Activated CD4-positive, CD25-positive, alpha-beta regulatory T cell treated with anti-CD3 and anti-CD28 coated beads, Interleukin-2, amount 50 U/mL, for 72 hours (primary cell): ENCODE measurements at regions not wholly inside any gene's neighbourhood (a gene's known extent, or its start where the extent isn't known, plus 50 kb on each side); places are given as distances from the start of the nearest gene placed in this dataset.

Experiments used
- DNase-seq: peaks from one replicate; pipeline ENCODE4 v3.0.0; 2021

DNA sequence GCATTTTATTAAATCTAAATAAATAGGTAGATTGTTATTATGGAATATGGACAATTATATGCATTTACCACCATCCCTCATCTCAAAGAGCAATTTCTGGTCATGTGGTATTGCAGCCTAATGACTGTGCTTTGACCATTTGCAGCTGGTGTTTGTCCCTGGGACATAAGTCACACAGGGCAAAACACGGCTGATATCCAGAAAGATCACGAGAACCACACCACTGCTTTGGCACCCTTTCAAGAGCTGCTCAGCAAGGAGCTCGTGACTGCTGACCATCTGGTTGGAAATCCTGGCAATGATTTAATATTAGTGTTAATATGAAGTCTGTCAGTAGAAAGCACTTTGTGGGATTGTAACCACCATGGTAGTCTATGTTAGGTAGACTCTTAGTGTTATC is 545.0 kb downstream of the GBA3 start:
- DNase-seq, result no peak

DNA sequence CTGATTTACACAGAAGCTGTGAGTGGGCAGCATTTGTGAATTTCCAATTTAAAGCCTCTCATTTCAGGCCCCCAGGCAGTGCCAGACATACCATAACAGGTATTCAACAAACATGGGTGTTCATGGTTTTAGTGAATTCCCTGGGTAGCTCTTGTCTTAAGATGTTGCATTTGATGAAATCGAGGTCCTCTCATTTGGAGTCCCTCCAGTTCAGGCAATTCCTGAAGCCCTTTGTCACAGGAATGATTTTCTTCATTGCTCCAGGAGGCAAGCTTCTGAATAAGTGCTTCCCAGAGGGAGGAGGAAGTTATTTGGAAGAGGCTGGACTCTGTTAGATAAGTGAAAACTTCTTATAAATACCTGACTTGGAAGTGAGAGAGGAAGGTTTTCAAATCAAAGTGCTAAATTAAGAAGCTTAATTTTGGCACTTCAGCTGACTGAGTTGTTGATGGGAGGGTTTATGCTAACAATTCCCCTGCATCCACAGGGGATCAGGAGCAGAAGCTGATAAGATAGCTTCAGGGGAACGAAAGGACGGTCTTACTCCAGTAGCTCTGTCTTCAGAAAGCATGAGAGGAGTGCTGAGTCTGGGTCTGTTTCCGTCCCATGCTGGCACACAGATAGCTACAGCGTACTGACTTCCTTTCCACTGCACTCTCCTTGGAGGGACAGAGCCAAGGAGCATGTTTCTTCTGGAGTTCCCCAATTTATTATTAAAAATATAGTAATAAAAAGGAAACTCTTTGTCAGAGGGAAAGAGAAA is 543.1 kb downstream of the GBA3 start:
- no peak for DNase-seq

- DNase-seq, result no peak
Measured at GRCh38 chr4:23234716-23235115, 542.0 kb downstream of the GBA3 start.

DNA sequence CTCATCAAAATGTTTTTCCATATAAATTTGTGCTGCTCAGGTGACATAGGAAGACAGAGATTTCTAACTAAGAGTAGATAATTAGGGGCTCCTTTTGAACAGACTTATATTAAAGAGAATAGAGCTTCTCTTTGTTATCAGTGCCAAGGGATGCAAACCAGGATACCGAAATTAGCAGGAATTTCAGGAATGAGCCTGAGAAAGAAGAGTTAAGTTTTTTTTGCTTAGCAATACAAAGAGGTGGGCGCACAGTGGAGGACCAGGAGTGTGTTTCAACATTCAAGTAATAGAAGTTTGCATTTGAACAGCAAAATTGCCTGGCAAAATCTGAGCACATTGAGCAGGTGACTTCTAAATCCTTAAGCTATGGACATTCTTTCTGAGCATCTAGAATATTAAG is 541.3 kb downstream of the GBA3 start:
- DNase-seq, result no peak

GRCh38 chr4:23233596-23233995 is 540.9 kb downstream of the GBA3 start:
- DNase-seq, result no peak

DNA sequence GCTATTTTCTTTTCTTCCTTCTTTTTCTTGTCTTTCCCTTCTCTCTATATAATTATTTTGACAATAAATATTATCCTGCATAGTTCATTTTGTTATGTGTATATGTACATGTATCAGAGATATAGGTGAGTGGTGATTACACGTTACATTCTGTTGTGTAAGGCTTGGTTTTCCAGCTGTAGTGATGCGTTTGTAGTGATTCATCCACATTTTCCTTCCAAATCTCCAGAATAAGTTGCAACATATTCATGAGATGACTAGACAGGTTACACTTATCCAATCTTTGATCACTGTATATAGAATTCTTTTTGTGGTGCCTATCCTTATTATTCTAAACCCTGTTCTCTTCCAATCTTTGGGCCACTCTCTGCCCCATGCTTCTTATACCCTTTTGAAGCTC is 540.2 kb downstream of the GBA3 start:
- no peak for DNase-seq

- no peak for DNase-seq
Measured at GRCh38 chr4:23225564-23225963, 532.8 kb downstream of the GBA3 start.

DNA sequence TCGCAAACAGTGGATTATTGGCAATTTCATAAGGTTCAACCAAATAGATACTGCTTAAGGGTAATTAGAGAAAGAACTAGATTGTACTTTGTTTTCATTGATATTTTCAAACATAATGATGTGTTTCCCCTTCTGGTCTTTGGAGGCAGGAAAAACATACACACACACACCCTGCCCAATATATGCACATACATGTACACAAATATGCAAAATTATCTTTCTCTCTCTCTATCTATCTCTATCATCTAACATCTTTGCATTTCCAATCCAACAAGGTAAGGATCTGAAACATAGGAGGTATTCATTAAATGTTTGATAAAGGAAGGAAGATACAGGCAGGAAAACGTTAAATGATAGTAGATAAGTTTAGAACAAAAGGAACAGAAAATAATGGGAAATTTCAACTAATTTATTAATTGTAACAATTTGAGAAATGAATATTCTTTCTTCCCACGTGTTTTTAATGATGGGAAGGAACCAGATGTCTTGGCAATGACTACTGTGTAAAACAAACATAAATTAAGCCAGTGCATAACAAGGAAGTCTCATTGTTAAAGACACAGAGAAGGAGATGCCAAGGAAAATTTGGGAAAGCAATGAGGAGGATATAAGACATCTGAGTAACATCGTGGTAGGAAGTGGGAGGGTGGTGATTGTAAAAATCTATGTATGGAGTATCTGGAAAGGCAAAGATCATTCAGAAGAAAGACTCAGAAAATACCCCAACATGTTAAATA is 532.1 kb downstream of the GBA3 start:
- DNase-seq, result no peak

DNA sequence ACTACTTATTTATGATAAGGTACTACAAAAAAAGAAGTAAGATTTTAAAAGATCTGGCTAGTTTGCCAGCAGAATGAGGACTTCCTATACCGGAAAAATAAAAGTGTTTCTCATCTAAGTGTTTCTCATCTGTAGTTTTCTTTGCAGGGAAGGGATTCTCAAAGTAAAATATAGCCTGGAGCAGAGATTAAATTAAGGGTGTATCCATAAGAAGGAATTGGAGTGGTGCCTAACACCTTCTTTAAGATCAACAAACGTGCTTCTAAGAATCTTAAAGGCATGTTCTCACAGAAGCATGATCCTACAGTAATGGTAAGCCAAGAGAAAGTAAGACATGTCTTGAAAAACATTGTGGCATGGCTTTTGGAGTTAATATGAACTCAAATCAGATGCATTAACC is 528.2 kb downstream of the GBA3 start:
- no peak for DNase-seq

GRCh38 chr4:23219779-23220408 is 527.2 kb downstream of the GBA3 start:
- DNase-seq, result no peak

DNA sequence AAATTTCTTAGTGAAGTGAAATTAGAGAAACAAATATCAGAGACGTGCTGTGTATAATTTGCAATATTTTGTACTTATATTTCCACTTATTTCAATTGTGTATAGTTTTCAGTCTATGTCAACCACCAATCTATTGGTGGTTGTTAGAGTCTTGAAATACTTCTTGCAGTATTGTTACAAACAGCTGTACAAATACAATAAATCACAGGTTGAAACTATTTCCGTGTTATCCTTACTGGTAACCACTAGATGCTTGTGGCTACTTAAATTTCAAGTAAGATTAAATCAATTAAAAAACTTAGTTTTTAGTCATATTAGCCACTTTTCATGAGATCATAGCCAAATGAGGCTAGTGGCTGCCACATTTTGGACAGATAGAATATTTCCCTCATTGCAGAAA is 520.5 kb downstream of the GBA3 start:
- no peak for DNase-seq

- DNase-seq, result no peak
Measured at GRCh38 chr4:23212558-23212957, 519.8 kb downstream of the GBA3 start.

DNA sequence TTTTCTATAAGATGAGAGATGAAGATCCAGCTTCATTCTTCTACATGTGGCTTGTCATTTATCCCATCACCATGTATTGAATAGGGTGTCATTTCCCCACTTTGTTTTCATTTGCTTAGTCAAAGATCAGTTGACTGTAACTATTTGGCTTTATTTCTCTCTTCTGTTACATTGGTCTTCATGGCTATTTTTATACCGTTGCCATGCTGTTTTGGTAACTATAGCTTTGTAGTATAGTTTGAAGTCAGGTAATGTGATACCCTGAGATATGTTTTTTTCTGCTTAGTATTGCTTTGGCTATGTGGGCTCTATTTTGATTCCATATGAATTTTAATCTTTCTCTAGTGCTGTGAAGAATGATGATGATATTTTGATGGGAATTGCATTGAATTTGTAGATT is 514.3 kb downstream of the GBA3 start:
- no peak for DNase-seq

DNA sequence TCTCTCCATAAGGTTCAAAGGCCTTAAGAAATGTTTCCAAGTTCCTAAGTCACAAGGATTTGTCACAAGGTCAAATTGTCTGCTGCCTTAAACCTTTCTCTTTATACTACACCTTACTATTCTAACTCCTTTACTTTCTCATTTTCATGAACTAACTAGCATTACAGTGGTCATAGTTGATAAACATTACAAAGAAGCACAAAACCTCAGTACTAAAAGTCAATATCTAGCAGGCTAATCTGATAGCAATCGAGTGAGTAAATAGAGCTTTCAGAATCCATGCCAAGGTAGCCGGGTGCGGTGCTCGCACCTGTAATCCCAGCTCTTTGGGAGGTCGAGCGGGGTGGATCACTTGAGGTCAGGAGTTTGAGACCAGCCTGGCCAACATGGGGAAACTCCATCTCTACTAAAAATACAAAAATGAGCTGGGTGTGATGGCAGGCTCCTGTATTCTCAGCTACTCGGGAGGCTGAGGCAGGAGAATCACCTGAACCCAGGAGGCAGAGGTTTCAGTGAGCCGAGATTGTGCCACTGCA is 510.0 kb downstream of the GBA3 start:
- DNase-seq, result no peak

GRCh38 chr4:23194751-23195150 is 502.0 kb downstream of the GBA3 start:
- no peak for DNase-seq

GRCh38 chr4:23174179-23174578 is 481.4 kb downstream of the GBA3 start:
- no peak for DNase-seq

DNA sequence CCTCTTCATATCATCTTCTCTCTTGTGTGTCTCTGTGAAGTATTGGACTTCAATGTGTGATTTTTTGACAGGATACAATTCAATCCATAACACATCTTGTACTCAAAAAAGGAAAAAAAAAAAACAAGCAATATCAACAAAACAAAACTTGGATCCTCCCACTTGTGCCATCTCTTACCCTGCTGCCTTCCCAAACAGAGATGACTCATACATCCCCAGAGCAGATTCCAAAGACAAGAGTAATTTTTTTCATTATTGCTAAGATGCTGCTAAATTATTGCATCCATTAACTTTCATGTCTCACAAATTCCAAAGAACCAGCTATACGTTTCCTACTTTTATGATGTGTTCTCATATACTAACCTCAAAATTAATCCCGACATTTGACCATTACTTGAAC is 479.2 kb downstream of the GBA3 start:
- DNase-seq, result no peak

- DNase-seq, result no peak
Measured at GRCh38 chr4:23169608-23170311, 477.0 kb downstream of the GBA3 start.

GRCh38 chr4:23166919-23167318 is 474.2 kb downstream of the GBA3 start:
- no peak for DNase-seq

DNA sequence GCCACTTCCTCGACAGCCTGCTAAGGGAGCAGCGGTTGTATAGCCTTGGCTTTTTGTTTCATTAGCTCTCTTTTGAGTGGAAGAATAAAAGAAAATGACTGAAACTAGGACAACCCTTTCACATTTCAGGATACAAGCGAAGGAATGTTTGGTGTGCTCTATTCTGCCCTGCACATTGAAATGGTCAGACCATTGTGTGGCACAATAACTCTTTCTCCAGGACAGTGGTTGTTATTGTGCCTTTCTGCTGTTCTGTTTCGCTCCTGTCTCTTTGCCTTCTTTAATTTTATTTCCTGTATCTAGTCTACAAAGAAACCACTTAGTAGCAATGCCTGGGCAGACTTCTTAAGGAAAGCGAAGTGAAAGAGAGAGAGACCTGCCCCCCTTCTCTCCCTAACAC is 473.7 kb downstream of the GBA3 start:
- no peak for DNase-seq

DNA sequence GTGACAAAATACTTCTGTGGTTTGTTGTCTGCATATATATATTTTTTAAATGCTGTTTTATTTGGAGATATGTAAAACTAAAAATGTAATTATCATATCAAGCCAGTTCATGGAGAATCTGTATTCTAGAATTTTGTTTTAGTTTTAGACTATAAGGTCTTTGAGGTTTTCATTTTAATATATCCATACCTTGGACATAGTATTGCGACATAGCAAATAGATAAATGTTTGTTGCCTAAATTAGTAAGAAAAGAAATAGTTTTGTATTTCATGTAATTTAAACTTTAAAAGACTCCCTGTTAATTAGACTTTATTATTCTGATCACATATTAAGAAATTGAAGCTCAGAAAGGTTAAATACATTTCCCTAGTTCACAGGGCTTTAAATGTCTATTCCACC is 472.9 kb downstream of the GBA3 start:
- no peak for DNase-seq

DNA sequence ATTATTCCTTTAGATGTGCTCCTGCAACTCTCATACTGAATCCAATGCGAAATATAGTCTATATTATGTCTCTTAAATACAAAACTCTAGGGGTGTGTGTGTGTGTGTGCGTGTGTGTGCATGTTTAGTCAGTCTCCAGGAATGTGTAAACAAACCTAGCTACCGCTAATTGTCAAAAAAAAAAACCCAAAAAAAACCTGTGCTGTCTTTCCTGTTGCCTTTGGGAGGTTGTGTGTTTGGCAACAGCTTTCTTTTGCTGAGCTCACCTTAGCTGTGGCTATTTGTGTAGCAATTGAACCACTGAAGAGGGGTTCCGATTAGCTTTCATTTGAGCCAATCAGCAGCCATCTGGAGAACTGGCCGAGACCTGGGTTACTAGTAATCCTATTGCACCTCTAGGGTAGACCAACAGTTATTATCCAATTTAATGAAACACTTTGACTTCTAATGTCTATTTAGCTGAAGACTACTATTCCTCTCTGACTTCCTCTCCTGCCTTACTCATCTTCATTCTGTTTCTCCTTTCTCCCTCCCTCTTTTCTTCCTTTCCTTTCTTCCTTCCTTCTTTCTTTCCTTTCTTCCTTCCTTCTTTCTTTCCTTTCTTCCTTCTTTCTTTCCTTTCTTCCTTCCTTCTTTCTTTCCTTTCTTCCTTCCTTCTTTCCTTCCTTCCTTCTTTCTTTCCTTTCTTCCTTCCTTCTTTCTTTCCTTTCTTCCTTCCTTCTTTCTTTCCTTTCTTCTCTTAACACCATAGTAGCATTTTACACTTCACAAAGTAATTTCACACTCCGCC is 471.1 kb downstream of the GBA3 start:
- no peak for DNase-seq
